Activated CD4-positive, alpha-beta memory T cell treated with anti-CD3 and anti-CD28 coated beads for 36 hours (primary cell): ENCODE measurements at regions not wholly inside any gene's neighbourhood (a gene's known extent, or its start where the extent isn't known, plus 50 kb on each side); places are given as distances from the start of the nearest gene placed in this dataset.

Experiments used
- CTCF ChIA-PET: fragments of 350-600 bp; sonication (Branson Sonifier 250); formaldehyde crosslinking; loops from one replicate; lab custom pipeline; 2021; ENCODE audit warnings: antibody characterized with exemption, inconsistent platforms; lab: Charles Lee
- POLR2A ChIA-PET: fragments of 350-600 bp; sonication (Branson Sonifier 250); formaldehyde crosslinking; loops from one replicate; lab custom pipeline; 2021; ENCODE audit warnings: antibody characterized with exemption; lab: Charles Lee
- DNase-seq: peaks from one replicate; pipeline ENCODE4 v3.0.0-alpha.2; 2020
- H3K27ac Mint-ChIP-seq: one replicate; pipeline ENCODE4 v1.8.0; 2021; ENCODE audit warnings: mixed read lengths
- H3K27me3 Mint-ChIP-seq: one replicate; pipeline ENCODE4 v1.8.0; 2021; ENCODE audit warnings: mixed read lengths
- H3K36me3 Mint-ChIP-seq: one replicate; pipeline ENCODE4 v1.8.0; 2021; ENCODE audit warnings: mixed read lengths
- H3K4me1 Mint-ChIP-seq: one replicate; pipeline ENCODE4 v1.8.0; 2021; ENCODE audit warnings: low read depth, mixed read lengths
- H3K4me3 Mint-ChIP-seq: one replicate; pipeline ENCODE4 v1.8.0; 2021; ENCODE audit warnings: mild to moderate bottlenecking, mixed read lengths
- H3K9me3 Mint-ChIP-seq: one replicate; pipeline ENCODE4 v1.8.0; 2021; ENCODE audit warnings: mixed read lengths
- intact Hi-C: fragments of 100-400 bp; cut with micrococcal nuclease; formaldehyde crosslinking; loops from one replicate; pipeline ENCODE4 v1.15.1; 2023

DNA sequence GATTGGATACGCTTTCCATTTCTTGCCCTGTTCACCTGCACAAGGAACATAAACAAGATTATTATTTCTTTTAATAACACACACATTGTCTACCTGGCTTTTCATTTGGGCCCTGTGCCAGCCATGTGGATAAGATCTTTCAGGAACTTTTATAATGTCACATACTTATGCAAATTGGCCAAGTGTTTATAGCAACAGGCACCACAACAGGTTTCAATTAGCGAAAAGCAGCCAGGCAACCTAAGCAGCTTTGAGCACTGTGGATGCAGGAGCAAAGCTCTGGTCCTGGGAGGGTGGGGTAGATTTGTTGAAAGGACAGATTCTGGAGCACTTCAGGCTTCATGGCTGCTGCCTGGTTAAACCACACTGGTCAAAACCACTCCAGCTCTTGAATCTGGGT is 217.4 kb downstream of the BARX2 start:
- Mint-ChIP-seq H3K27me3 (peaks cover 8% of the 10 kb centered on the region), H3K36me3 (no peaks in the 10 kb centered on the region), H3K4me3 (no peak overlapping the region), H3K9me3 (peaks cover 4% of the 10 kb centered on the region), H3K4me1 (no peaks in the 10 kb centered on the region), H3K27ac (no peak overlapping the region)
- intact Hi-C loops, result no loop called here
- CTCF ChIA-PET, result no interaction called here
- POLR2A ChIA-PET, result no interaction called here
- DNase-seq, result no peak

DNA sequence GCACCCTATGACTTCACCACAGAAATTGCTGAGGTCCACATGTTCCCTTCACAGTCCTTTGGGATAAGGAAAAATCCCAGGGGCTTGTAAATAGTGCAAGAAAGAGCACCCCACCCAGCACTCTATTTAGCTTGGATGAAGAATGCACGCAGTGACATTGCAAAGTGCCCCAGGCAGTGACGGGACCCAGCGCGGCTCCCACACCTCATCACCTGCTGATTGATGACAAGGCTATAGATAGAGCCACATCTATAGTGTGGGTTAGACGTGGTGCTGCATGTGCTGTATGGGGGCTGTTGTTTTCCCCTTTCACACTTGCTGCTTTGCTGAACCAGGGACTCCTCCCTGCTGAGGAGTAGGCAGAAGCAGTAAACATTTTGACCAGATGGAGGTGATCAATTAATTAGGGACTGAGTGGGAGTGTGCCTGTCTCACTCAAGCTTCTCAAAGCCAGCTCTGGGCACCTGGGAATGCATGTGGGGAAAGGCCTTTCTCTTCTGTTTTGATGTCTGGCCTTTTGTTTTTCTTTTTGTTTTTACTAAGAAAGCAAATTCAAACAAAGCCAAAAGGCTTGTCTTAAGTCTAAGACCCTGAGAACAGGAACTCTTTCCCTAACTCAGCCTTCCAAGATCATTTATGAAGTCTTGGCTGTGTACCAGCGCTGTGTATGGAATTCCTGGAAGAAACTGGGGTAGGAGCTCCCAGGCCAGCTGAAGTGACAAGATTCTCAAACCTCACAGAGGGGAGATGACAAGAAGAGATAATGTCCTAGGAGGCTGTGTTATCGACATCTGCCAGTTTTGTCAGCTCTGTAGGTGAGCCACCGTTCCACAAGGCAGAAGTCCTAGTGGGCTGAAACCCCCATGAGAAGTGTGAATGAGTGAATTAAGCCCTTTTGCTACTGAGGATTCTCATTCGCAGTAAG is 219.7 kb downstream of the BARX2 start:
- CTCF ChIA-PET, result no interaction called here
- H3K4me3 Mint-ChIP-seq, result no peak overlapping the region

DNA sequence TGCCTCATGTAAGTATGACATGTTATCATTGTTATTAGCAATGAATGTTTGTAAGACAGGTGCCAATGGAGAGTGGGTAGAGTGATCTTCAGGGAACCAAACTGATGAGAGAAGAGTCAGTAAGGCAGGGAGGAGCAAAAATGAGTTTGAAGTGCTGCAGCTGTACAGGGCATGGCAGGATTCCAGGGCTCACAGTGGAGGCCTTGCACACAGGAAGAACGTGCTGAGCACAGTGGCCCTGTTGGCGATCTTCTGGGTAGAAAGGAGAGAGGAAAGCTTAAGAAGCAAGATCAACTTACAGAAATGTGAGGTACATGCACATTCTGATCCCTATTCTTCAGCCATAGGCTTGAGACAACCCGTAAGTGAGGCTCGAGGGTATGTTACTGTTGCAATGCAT is 219.3 kb upstream of the TMEM45B start:
- no peak for DNase-seq
- peaks cover 16% of the 10 kb centered on the region for H3K9me3 Mint-ChIP-seq
- intact Hi-C loops, result no loop called here

More for the DNA sequence above, 219.7 kb downstream of the BARX2 start:
- DNase-seq, result no peak
- Mint-ChIP-seq H3K27ac (no peak overlapping the region), H3K27me3 (peaks cover 8% of the 10 kb centered on the region), H3K36me3 (no peaks in the 10 kb centered on the region), H3K4me1 (no peaks in the 10 kb centered on the region), H3K9me3 (peaks cover 9% of the 10 kb centered on the region)
- POLR2A ChIA-PET, result no interaction called here
- intact Hi-C loops, result no loop called here

DNA sequence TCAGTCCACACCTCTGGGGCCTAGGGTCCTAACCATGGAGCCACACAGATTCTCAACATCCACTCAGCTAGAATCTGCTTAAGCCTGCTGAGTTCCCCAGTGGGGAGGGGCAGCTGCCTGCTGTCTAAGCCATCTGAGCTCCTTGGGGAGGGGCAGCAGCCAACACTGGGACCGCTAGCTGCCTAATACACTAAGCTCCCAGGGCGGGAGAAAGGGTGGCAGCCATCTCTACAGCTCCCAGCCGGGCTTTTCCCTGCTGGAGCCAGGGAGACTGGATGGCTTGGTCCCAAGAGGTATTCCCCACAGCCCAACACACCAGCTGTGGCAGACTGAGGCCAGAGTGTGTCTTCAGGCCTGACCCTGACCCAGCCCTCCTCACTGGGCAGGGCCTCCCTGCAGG is 217.3 kb upstream of the TMEM45B start:
- H3K36me3 Mint-ChIP-seq, result no peaks in the 10 kb centered on the region
- peaks cover 2% of the 10 kb centered on the region for H3K27me3 Mint-ChIP-seq
- POLR2A ChIA-PET, result no interaction called here
- no peak for DNase-seq
- intact Hi-C loops, result no loop called here
- CTCF ChIA-PET, result no interaction called here
- H3K27ac Mint-ChIP-seq, result no peak overlapping the region
- H3K4me1 Mint-ChIP-seq, result no peaks in the 10 kb centered on the region
- no peak overlapping the region for H3K4me3 Mint-ChIP-seq
- peaks cover 16% of the 10 kb centered on the region for H3K9me3 Mint-ChIP-seq

More for the DNA sequence above, 219.3 kb upstream of the TMEM45B start:
- POLR2A ChIA-PET, result no interaction called here
- CTCF ChIA-PET, result no interaction called here
- Mint-ChIP-seq H3K36me3 (no peaks in the 10 kb centered on the region), H3K27ac (no peak overlapping the region), H3K4me1 (no peaks in the 10 kb centered on the region), H3K4me3 (no peak overlapping the region), H3K27me3 (peaks cover 8% of the 10 kb centered on the region)

DNA sequence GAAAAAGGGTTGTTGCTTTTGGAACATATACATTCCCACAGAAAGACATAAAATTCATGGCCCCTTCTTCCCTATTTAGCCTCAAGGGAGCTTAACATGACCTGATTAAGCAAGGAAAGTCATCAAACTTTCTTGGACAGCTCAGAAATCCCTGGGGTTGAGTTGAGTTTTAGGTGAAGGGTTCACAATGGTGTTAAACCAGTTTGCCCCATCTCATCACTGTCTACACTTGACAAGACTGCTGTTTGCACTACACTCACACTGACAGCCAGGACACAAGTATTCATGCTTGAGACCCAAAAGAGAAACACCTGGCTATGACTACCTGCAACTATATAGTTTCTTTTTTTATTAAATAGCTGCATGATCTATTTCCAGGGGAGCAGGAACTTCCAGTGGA is 209.8 kb upstream of the TMEM45B start:
- DNase-seq, result no peak
- intact Hi-C loops, result no loop called here
- Mint-ChIP-seq H3K27me3 (no peaks in the 10 kb centered on the region), H3K36me3 (no peaks in the 10 kb centered on the region), H3K9me3 (peaks cover 2% of the 10 kb centered on the region), H3K27ac (no peak overlapping the region), H3K4me1 (no peaks in the 10 kb centered on the region), H3K4me3 (no peak overlapping the region)
- CTCF ChIA-PET, result no interaction called here
- POLR2A ChIA-PET, result no interaction called here

DNA sequence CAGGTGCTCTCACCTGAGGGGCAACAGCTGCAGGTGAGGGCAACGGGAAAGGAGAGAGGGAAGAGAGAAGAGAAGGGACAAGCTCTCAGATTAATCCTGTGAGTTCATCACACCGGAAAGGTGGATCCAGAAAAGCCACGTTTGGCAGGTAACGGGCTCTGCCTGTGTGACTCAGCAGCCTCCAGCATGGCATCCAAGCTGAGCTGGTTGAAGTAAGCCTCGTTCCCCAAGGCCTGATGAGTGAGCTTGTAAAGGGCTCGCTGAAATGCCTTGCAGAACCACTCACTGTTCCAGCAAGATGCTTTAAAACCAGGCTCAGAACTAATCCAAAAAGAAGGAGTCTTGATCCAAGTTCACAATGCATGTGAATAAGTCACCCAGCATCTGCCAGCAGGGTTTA is 206.9 kb upstream of the TMEM45B start:
- no peak for DNase-seq
- no peak overlapping the region for H3K27ac Mint-ChIP-seq
- intact Hi-C loops, result no loop called here
- ChIA-PET POLR2A (no interaction called here), CTCF (no interaction called here)
- no peak overlapping the region for H3K4me3 Mint-ChIP-seq
- H3K27me3 Mint-ChIP-seq, result no peaks in the 10 kb centered on the region
- H3K9me3 Mint-ChIP-seq, result no peaks in the 10 kb centered on the region
- no peaks in the 10 kb centered on the region for H3K36me3 Mint-ChIP-seq
- no peaks in the 10 kb centered on the region for H3K4me1 Mint-ChIP-seq

DNA sequence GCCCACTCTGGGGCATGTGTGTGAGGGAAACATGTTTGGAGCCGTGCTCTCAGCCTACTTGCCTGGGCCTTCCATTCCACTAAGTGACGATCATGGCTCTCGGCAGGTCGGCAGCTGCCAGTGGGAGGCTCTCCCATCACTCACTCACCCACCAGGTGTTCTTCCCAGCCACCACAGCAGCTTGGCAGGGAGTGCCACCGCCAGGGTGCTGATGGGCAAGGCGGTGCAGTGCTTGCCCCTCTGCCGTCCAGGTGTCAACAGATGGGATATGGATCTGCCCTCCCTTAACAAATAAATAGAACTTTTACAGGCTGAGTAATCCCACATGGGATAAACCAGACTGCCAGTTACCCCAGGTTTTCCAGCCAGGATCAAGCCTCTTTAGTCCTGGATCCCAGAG is 205.5 kb upstream of the TMEM45B start:
- DNase-seq, result no peak
- ChIA-PET POLR2A (no interaction called here), CTCF (no interaction called here)
- H3K36me3 Mint-ChIP-seq, result peaks cover 4% of the 10 kb centered on the region
- H3K4me1 Mint-ChIP-seq, result no peaks in the 10 kb centered on the region
- intact Hi-C loops, result no loop called here
- no peak overlapping the region for H3K4me3 Mint-ChIP-seq
- no peaks in the 10 kb centered on the region for H3K27me3 Mint-ChIP-seq
- no peaks in the 10 kb centered on the region for H3K9me3 Mint-ChIP-seq
- no peak overlapping the region for H3K27ac Mint-ChIP-seq

DNA sequence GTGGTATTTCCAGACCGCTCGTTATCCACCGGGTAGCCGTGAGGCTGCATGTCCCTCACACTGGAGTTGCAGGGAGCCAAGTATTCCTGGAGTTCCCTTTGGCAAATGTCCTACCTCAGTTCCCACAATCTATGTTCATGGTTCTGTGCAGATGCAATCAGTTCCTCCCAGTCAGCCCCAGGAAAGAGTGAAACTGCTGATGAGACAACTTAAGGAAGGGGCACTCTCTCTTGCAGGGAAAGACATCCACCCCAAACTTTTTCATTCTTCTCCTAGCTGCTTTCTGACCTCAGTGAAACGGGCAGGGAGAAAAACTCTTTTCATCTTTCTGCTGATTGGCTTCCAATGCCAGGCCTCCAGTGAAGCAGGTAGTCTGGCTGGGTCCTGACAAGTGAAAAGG is 205.1 kb upstream of the TMEM45B start:
- ChIA-PET CTCF (interaction anchor here (0.9 kb wide), 1 partner anchor 140 kb away, joined by 3 read pairs; no protein-coding TSS in a partner anchor), POLR2A (no interaction called here)
- peaks cover 4% of the 10 kb centered on the region for H3K36me3 Mint-ChIP-seq
- H3K4me3 Mint-ChIP-seq, result no peak overlapping the region
- H3K9me3 Mint-ChIP-seq, result no peaks in the 10 kb centered on the region
- no peaks in the 10 kb centered on the region for H3K4me1 Mint-ChIP-seq
- no peak for DNase-seq
- intact Hi-C loops, result no loop called here
- no peaks in the 10 kb centered on the region for H3K27me3 Mint-ChIP-seq
- H3K27ac Mint-ChIP-seq, result no peak overlapping the region

DNA sequence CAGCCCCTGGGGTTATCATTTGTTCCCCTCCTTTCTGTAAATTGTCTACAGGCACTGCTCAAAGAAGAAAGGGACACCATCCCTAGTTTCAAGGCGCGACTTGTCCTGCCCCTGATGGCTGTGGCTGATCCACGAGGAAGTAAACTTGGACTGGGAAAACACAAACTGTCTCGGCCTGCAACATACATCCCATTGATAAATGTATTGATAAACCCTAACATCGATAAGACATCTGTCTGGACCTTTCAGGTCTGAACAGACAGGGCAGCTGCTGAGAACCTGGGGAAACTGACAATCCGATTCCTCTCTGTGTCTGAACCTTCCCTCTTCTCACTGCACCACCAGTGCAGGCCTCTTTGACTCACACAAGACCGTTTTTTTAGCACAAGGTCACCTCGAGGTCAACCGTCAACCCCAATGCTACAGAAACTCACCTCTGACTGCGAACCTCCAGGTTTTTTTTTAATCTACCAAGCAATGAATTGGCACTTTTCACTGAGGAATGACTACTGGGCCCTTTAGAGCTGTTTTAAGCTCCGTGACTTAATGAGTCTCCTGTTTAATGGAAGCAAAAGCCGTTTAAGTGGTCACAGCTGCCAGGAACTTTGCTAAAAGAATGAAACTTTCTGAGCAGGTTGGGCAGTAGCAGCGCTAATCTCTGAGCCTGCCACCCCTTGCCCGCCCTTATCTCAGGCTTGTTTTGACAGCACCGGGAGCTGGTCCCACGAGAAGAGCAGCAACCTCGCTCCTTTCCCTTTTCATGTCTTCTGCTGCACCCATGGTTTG is 203.8 kb upstream of the TMEM45B start:
- no peaks in the 10 kb centered on the region for H3K4me1 Mint-ChIP-seq
- no peak overlapping the region for H3K27ac Mint-ChIP-seq
- no peak overlapping the region for H3K4me3 Mint-ChIP-seq
- H3K27me3 Mint-ChIP-seq, result no peaks in the 10 kb centered on the region
- peaks cover 4% of the 10 kb centered on the region for H3K36me3 Mint-ChIP-seq
- no peaks in the 10 kb centered on the region for H3K9me3 Mint-ChIP-seq
- CTCF ChIA-PET, result interaction anchor here (0.9 kb wide), 1 partner anchor 138 kb away, joined by 3 read pairs; no protein-coding TSS in a partner anchor
- POLR2A ChIA-PET, result no interaction called here
- intact Hi-C loops, result no loop called here
- no peak for DNase-seq

DNA sequence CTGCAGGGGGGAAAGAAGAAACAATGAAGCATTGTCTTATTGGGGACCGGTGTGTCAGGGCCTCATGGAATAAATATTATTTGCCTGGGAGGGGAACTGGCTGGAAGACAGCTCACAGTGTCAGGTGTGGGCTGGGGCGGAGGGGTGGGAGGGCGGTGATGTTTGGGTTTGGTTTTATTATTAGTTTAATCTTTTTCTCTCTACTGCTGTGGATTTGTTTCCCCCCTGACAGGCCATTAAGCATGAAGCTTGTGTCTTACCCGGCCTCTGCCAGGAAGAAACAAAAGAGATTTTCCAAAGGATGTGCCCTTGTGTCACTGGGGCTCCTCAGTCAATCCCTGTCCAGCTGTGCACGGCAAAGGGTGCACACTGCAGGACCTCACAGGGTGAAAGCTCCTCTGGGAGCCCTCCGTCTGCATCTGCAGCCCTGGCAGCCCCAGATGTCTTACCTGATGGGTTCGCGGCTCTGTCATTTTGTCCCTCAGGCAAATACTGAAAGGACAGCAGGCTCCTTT is 203.1 kb upstream of the TMEM45B start:
- Mint-ChIP-seq H3K4me3 (no peak overlapping the region), H3K27me3 (no peaks in the 10 kb centered on the region), H3K36me3 (peaks cover 4% of the 10 kb centered on the region), H3K9me3 (no peaks in the 10 kb centered on the region), H3K27ac (no peak overlapping the region), H3K4me1 (no peaks in the 10 kb centered on the region)
- ChIA-PET CTCF (no interaction called here), POLR2A (no interaction called here)
- intact Hi-C loops, result no loop called here
- no peak for DNase-seq

DNA sequence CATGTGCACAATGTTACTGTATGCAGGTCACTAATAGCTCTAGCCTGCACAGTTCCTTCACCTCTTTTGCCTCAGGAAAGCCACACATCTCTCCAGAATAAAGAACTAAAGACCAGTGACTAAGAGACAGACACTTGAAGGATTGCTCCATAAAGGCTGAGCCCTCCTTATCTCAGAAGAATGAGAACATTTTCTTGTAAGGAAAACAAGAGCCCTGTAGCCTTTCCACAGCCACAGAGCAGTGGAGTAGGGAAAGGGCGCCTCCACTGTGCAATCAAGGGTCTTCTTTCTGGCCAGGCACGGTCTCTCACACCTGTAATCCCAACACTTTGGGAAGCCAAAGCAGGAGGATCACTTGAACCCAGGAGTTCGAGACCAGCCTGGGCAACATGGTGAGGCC is 202.6 kb upstream of the TMEM45B start:
- H3K4me1 Mint-ChIP-seq, result no peaks in the 10 kb centered on the region
- H3K4me3 Mint-ChIP-seq, result no peak overlapping the region
- intact Hi-C loops, result no loop called here
- POLR2A ChIA-PET, result no interaction called here
- CTCF ChIA-PET, result no interaction called here
- DNase-seq, result no peak
- no peaks in the 10 kb centered on the region for H3K27me3 Mint-ChIP-seq
- peaks cover 4% of the 10 kb centered on the region for H3K36me3 Mint-ChIP-seq
- H3K27ac Mint-ChIP-seq, result no peak overlapping the region
- H3K9me3 Mint-ChIP-seq, result no peaks in the 10 kb centered on the region

DNA sequence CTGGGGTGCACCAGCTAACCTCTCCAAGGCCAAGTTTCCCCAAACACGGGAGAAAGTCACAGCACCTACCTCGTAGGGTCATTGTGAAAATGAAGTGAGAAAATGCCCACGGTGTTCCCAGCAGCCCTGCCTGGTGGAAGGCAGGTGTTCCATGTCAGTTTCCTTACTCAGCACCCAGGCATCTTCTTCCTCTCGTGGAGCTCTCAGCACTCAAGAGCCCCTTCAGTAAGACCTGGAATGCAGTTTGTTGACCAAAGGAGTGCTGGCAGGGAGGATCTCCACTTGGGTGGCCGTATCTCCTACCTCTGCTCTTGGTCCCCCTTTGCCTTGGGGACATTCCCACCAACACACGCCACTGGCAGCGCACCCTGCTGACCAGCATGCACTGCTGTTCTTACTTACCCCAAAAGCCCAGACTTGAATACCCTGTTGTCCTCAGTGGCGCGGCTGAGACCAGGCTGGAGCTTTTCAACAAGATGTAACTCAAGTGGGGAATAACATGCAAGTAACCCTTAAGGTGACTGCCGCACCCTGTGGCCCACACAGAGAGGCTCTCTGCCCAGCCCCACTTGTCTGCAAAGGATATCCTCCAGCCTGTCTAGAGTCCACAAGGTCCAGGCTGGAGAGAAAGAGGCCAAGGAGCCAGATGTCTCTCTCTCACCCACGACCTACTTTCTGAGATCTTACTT is 201.2 kb upstream of the TMEM45B start:
- peaks cover 4% of the 10 kb centered on the region for H3K36me3 Mint-ChIP-seq
- POLR2A ChIA-PET, result no interaction called here

More for the DNA sequence above, 201.2 kb upstream of the TMEM45B start:
- no peak overlapping the region for H3K27ac Mint-ChIP-seq
- H3K27me3 Mint-ChIP-seq, result no peaks in the 10 kb centered on the region
- H3K4me1 Mint-ChIP-seq, result no peaks in the 10 kb centered on the region
- no peak for DNase-seq
- intact Hi-C loops, result no loop called here
- CTCF ChIA-PET, result no interaction called here
- H3K9me3 Mint-ChIP-seq, result no peaks in the 10 kb centered on the region
- no peak overlapping the region for H3K4me3 Mint-ChIP-seq
